NT2/D1 (cell line): ENCODE measurements at regions not wholly inside any gene's neighbourhood (a gene's known extent, or its start where the extent isn't known, plus 50 kb on each side); places are given as distances from the start of the nearest gene placed in this dataset.

Source experiments
- SUZ12 ChIP-seq: IDR thresholded peaks from 2 replicates; pipeline ENCODE4 v1.6.1; 2011; ENCODE audit not compliant: insufficient read length, insufficient read depth; ENCODE audit errors: extremely low read depth
- YY1 ChIP-seq: IDR thresholded peaks from 2 replicates; pipeline ENCODE4 v1.6.1; 2011; ENCODE audit not compliant: insufficient read length, insufficient read depth
- ZNF274 ChIP-seq: IDR thresholded peaks from 2 replicates; pipeline ENCODE4 v1.6.1; 2011; ENCODE audit warnings: mild to moderate bottlenecking, low read depth, low read length

- TF ChIP-seq YY1, result no peak
- TF ChIP-seq ZNF274, result no peak
- no peak for TF ChIP-seq SUZ12
These were observed 844.9 kb upstream of the CRIM1 start for GRCh38 chr2:35510636-35511035.
